Breast epithelium (tissue), 4 donors: ENCODE measurements at regions not wholly inside any gene's neighbourhood (a gene's known extent, or its start where the extent isn't known, plus 50 kb on each side); places are given as distances from the start of the nearest gene placed in this dataset.

Experiments used
- DNase-seq, 2 donors: peaks; one replicate each; pipeline ENCODE4 v3.0.0-alpha.2; 2019; ENCODE audit warnings: low spot score in 2 of 2
- H3K27ac ChIP-seq, 2 donors: fragments of 200-600 bp; sonication (generic) in 1 of 2; one replicate each; pipeline ENCODE4 v1.5.1; 2016 to 2019; ENCODE audit warnings: mild to moderate bottlenecking in 1 of 2
- H3K27me3 ChIP-seq, 2 donors: fragments of 200-600 bp; sonication (generic) in 1 of 2; one replicate each; pipeline versions ENCODE4 v1.5.1 to v1.6.0; 2017 to 2019; ENCODE audit warnings: control low read depth in 1 of 2, mild to moderate bottlenecking in 1 of 2
- H3K36me3 ChIP-seq: fragments of 200-600 bp; one replicate; pipeline ENCODE4 v1.5.1; 2019
- H3K4me1 ChIP-seq, 2 donors: fragments of 200-600 bp; sonication (generic); one replicate each; pipeline ENCODE4 v1.5.1; 2016 to 2019; ENCODE audit warnings: control low read depth in 1 of 2
- H3K4me3 ChIP-seq, 3 donors: fragments of 200-600 bp; sonication (generic); 1 replicate in 2 of 3; 2 replicates in 1 of 3; pipeline ENCODE4 v1.5.1; 2016 to 2019; ENCODE audit warnings: mild to moderate bottlenecking in 3 of 3, moderate library complexity in 2 of 3
- H3K9me3 ChIP-seq, 2 donors: fragments of 200-600 bp; sonication (generic) in 1 of 2; one replicate each; pipeline ENCODE4 v1.5.1; 2016 to 2019; ENCODE audit warnings: control low read depth in 1 of 2
- POLR2A ChIP-seq: fragments of 450-650 bp; IDR thresholded peaks from one replicate; pipeline ENCODE4 v1.6.1; 2016; ENCODE audit warnings: antibody characterized with exemption, mild to moderate bottlenecking, moderate library complexity
- POLR2AphosphoS5 ChIP-seq, 3 donors: sonication (generic); formaldehyde crosslinking; IDR thresholded peaks; one replicate each; pipeline ENCODE4 v1.6.1; 2017; ENCODE audit warnings: antibody characterized with exemption in 3 of 3
- intact Hi-C: fragments of 100-400 bp; cut with DNase I; formaldehyde crosslinking; loops from one replicate; pipeline ENCODE4 v1.15.1; 2023; ENCODE audit warnings: low total_unique reads
- TF ChIP-seq, protein P1 (sequence below), 3 donors: fragments of 450-650 bp; IDR thresholded peaks; one replicate each; pipeline ENCODE4 v1.5.1; 2016 to 2017; ENCODE audit warnings: antibody characterized with exemption in 3 of 3, mild to moderate bottlenecking in 3 of 3, moderate library complexity in 3 of 3

DNA sequence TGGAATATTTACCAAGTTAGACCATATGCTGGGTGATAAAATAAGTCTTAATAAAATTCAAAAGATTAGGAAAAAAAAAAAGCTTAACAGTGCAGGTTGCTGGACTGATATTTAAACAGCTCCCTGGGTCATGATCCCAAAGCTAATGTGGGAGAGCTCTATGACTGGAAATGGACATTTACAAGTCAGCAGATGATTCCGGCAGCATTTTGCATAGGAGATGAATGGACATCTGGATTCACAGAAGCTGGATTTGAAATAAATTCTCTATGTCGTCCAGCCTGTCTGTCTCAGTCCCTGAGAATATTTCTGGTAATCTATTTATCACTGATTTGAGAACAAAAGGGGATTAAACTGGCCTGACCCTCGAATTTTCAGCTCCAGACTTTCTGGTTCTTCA, 52.3 kb upstream of the KLHL25 start:
- Histone ChIP-seq H3K36me3 (no peaks in the 10 kb centered on the region), H3K9me3 (no peaks in the 10 kb centered on the region), H3K27me3 (no peaks in the 10 kb centered on the region), H3K4me3 (no peak overlapping the region), H3K4me1 (no peaks in the 10 kb centered on the region), H3K27ac (no peak overlapping the region)
- TF ChIP-seq, protein P1, sequence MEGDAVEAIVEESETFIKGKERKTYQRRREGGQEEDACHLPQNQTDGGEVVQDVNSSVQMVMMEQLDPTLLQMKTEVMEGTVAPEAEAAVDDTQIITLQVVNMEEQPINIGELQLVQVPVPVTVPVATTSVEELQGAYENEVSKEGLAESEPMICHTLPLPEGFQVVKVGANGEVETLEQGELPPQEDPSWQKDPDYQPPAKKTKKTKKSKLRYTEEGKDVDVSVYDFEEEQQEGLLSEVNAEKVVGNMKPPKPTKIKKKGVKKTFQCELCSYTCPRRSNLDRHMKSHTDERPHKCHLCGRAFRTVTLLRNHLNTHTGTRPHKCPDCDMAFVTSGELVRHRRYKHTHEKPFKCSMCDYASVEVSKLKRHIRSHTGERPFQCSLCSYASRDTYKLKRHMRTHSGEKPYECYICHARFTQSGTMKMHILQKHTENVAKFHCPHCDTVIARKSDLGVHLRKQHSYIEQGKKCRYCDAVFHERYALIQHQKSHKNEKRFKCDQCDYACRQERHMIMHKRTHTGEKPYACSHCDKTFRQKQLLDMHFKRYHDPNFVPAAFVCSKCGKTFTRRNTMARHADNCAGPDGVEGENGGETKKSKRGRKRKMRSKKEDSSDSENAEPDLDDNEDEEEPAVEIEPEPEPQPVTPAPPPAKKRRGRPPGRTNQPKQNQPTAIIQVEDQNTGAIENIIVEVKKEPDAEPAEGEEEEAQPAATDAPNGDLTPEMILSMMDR (IDR thresholded peaks at IDR 0.05) = no peak
- TF ChIP-seq POLR2A (no peak), POLR2AphosphoS5 (IDR thresholded peaks at IDR 0.05) (no peak)
- no peak for DNase-seq
- intact Hi-C loops = no loop called here

DNA sequence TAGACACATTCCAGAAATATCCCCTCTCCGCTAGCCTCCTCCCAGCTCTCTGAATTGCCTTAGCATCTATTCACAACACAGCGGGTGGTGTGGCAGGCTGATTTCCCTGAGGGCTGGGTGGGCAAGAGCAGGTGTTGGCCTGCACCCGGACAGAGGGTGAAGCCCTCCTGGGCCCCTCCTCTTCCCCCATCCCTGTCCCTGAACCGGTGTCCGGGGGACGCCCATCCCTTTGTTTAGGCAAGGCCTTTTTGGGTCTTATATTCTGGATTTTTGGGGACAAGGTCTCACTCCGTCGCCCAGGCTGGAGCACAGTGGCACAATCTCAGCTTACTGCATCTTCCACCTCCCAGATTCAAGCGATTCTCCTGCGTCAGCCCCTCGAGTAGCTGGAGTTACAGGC, 55.2 kb upstream of the KLHL25 start:
- DNase-seq = no peak

DNA sequence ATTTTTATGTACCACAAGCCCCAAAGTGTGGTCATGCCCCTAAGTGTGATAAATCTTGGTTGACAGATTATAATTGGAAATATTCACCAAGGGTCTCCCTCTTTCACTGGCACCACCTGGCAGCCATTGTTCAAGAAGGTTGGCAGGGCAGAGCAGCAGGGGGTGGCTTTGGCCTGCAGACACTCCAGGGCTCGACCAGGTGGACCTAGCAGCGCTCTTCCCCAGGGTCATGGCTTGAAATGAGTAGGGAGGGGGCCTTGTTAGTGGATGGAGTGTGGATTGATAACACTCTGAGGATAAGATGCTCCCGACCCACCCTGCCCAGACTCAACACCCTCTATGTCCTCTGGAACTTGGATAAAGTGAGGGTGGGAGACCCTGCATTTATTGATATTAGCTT, 58.2 kb upstream of the KLHL25 start:
- no peak overlapping the region for H3K27ac ChIP-seq
- DNase-seq = no peak
- TF ChIP-seq POLR2A = no peak
- TF ChIP-seq POLR2AphosphoS5 (IDR thresholded peaks at IDR 0.05) = no peak
- TF ChIP-seq, protein P1 (IDR thresholded peaks at IDR 0.05) = no peak
- no peak overlapping the region for H3K4me3 ChIP-seq
- intact Hi-C loops = no loop called here
- no peaks in the 10 kb centered on the region for H3K4me1 ChIP-seq
- H3K27me3 ChIP-seq = peaks cover 0 to 2% of the 10 kb centered on the region in 2 donors
- H3K9me3 ChIP-seq = no peaks in the 10 kb centered on the region
- H3K36me3 ChIP-seq = no peaks in the 10 kb centered on the region

More for the DNA sequence above, 55.2 kb upstream of the KLHL25 start:
- Histone ChIP-seq H3K36me3 (no peaks in the 10 kb centered on the region), H3K9me3 (no peaks in the 10 kb centered on the region), H3K27me3 (no peaks in the 10 kb centered on the region), H3K4me3 (no peak overlapping the region), H3K4me1 (no peaks in the 10 kb centered on the region), H3K27ac (no peak overlapping the region)
- intact Hi-C loops = no loop called here
- TF ChIP-seq POLR2AphosphoS5 (IDR thresholded peaks at IDR 0.05) (no peak), POLR2A (no peak)

DNA sequence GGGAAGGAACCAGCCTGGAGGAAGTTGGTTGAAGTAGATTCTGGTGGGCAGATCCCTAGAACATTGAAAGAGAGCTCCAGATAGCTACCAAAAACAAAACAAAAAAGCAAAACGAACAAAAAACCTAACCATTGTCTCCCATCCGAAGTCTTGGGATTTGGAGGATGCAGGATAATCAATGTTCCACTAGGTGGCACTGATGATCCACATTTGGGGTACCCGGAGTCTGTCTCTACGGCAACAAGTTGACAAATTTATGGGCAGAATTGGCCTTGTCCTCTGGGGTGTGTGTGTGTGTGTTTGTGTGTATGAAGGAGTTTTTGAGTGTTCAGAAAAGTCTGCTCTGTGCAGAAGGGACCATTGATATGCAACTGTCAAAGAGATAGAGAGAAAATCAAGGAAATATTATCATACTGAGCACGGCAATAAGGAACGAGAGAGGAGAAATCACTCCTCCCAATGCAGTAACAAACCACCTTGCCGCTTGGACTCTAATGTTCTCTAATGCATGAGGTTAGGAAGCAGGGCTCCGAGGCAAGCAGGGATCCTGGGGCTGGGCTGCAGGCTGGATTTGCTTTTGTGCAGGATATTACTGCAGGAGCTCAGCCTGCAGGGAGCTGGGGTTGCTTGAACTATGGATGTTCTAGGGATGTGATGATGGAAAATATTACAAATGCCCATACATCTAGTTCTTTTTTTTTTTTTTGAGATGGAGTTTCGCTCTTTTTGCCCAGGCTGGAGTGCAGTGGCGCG, 59.8 kb upstream of the KLHL25 start:
- H3K4me1 ChIP-seq = no peaks in the 10 kb centered on the region
- peaks cover 0 to 8% of the 10 kb centered on the region in 2 donors for H3K27me3 ChIP-seq
- no peak overlapping the region for H3K4me3 ChIP-seq
- H3K9me3 ChIP-seq = no peaks in the 10 kb centered on the region
- H3K36me3 ChIP-seq = no peaks in the 10 kb centered on the region
- intact Hi-C loops = no loop called here
- no peak for TF ChIP-seq POLR2AphosphoS5 (IDR thresholded peaks at IDR 0.05)
- TF ChIP-seq, protein P1 (IDR thresholded peaks at IDR 0.05) = peak; percentile 66 to 74 (median 70)
- H3K27ac ChIP-seq = no peak overlapping the region
- DNase-seq = no peak

DNA sequence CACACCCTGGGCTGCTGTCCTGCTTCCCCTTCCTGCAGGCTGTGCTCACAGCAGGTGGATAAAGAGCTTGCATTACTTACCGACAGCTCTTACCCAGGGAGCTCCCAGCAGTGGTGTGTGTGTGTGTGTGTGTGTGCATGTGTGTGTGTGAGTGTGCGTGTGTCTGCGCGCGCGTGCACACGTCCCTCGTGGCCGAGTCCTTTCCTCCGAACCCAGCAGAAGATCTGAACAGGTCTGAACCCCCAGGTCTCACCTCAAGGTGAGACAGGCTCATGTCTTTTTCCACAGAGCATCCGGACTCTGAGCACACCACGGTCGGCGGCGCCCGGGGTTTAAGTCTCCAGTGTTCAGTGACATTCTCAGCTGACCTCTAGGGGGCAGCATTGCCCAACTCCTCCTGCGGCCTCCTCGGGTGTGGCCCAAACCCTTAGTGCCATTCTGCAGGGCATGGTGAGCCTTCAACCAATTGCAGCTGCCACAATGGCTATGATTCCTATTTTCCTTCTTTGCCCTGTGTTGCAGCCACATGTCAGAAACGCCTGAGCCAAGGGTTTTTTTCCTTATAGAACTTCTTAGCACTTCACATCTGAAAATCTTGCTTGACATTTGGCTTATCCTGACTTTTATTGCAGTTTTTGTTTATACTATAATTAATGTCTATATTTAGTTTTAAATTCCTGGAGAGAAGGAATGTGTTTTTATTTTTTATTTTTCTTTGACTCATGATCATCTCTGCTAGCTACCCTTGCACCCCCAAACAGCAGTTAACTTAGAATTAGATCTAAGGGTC, 64.1 kb upstream of the KLHL25 start:
- Histone ChIP-seq H3K9me3 (no peaks in the 10 kb centered on the region), H3K36me3 (no peaks in the 10 kb centered on the region), H3K4me3 (no peak overlapping the region), H3K4me1 (no peaks in the 10 kb centered on the region), H3K27me3 (peaks cover 0 to 8% of the 10 kb centered on the region in 2 donors), H3K27ac (no peak overlapping the region)
- TF ChIP-seq POLR2AphosphoS5 (IDR thresholded peaks at IDR 0.05) (no peak), POLR2A (no peak)
- TF ChIP-seq, protein P1 (IDR thresholded peaks at IDR 0.05) = peak; percentile 19 to 44 (median 42)
- peak in 1 of 2 donors; percentile 65 for DNase-seq
- intact Hi-C loops = no loop called here
